HepG2 (cell line): ENCODE measurements at regions not wholly inside any gene's neighbourhood (a gene's known extent, or its start where the extent isn't known, plus 50 kb on each side); places are given as distances from the start of the nearest gene placed in this dataset.

Experiments
- CBX2 ChIP-seq, 2 experiments: fragments of 200-600 bp in 1 of 2; sonication (generic); formaldehyde crosslinking in 1 of 2; IDR thresholded peaks; 2 replicates each; pipeline versions ENCODE4 v1.7.0 to v1.8.1; 2018 to 2022; ENCODE audit warnings: low read depth in 2 of 2, low read length in 1 of 2, mild to moderate bottlenecking in 1 of 2, missing genetic modification reagents in 1 of 2
- GLMP ChIP-seq: sonication (generic); formaldehyde crosslinking; IDR thresholded peaks from 2 replicates; pipeline ENCODE4 v1.9.0; 2021; ENCODE audit warnings: missing genetic modification reagents, mild to moderate bottlenecking, borderline replicate concordance
- HOXA5 ChIP-seq: sonication (generic); formaldehyde crosslinking; IDR thresholded peaks from 2 replicates; pipeline ENCODE4 v1.4.0; 2020; ENCODE audit warnings: missing genetic modification reagents
- JUND ChIP-seq: sonication (generic); formaldehyde crosslinking; IDR thresholded peaks from 2 replicates; pipeline ENCODE4 v1.8.0; 2022; ENCODE audit warnings: mild to moderate bottlenecking, missing genetic modification reagents
- POLR2A ChIP-seq, 2 experiments: IDR thresholded peaks; 2 replicates each; pipeline ENCODE4 v1.6.1; 2011; ENCODE audit warnings: low read depth in 2 of 2, low read length in 2 of 2, mild to moderate bottlenecking in 1 of 2, moderate library complexity in 1 of 2; ENCODE audit not compliant: insufficient read depth in 1 of 2
- RNF219 ChIP-seq: sonication (generic); formaldehyde crosslinking; IDR thresholded peaks from 2 replicates; pipeline ENCODE4 v1.5.0; 2020; ENCODE audit warnings: mild to moderate bottlenecking, missing genetic modification reagents
- SUZ12 ChIP-seq: fragments of 150-350 bp; IDR thresholded peaks from 2 replicates; pipeline ENCODE4 v1.6.1; 2014; ENCODE audit warnings: low read depth, low read length
- ZBTB20 ChIP-seq: sonication (generic); formaldehyde crosslinking; IDR thresholded peaks from 2 replicates; pipeline ENCODE4 v1.8.1; 2023; ENCODE audit warnings: missing genetic modification reagents, low read depth, mild to moderate bottlenecking, borderline replicate concordance
- ZMYM3 ChIP-seq: sonication (generic); formaldehyde crosslinking; IDR thresholded peaks from 2 replicates; pipeline ENCODE4 v1.5.1; 2020; ENCODE audit warnings: mild to moderate bottlenecking, missing genetic modification reagents
- ZNF207 ChIP-seq: fragments of 450-650 bp; IDR thresholded peaks from 2 replicates; pipeline ENCODE4 v1.6.1; 2016; ENCODE audit warnings: antibody characterized with exemption, borderline replicate concordance
- ZNF274 ChIP-seq: sonication (generic); formaldehyde crosslinking; IDR thresholded peaks from 2 replicates; pipeline ENCODE4 v1.5.1; 2020; ENCODE audit warnings: mild to moderate bottlenecking, missing genetic modification reagents
- TF ChIP-seq, protein P1 (sequence below): sonication (generic); formaldehyde crosslinking; conservative IDR thresholded peaks from 2 replicates; pipeline ENCODE4 v1.4.0; 2020; ENCODE audit warnings: missing genetic modification reagents
- TF ChIP-seq, protein P2 (sequence below): sonication (generic); formaldehyde crosslinking; IDR thresholded peaks from 2 replicates; pipeline ENCODE4 v1.5.0; 2020; ENCODE audit warnings: mild to moderate bottlenecking, missing genetic modification reagents, moderate library complexity
- TF ChIP-seq, protein P3 (sequence below): sonication (generic); formaldehyde crosslinking; IDR thresholded peaks from 2 replicates; pipeline ENCODE4 v1.5.0; 2020; ENCODE audit warnings: missing genetic modification reagents, mild to moderate bottlenecking, borderline replicate concordance

GRCh38 chr3:20324664-20325478, 138.9 kb upstream of the SGO1 start:
- TF ChIP-seq CBX2 (IDR thresholded peaks at IDR 0.05; ENCODE audit: low read depth, low read length) = no peak
- no peak for TF ChIP-seq CBX2 (CRISPR knock-in tag; IDR thresholded peaks at IDR 0.05; ENCODE audit: low read depth)
- TF ChIP-seq, protein P1, sequence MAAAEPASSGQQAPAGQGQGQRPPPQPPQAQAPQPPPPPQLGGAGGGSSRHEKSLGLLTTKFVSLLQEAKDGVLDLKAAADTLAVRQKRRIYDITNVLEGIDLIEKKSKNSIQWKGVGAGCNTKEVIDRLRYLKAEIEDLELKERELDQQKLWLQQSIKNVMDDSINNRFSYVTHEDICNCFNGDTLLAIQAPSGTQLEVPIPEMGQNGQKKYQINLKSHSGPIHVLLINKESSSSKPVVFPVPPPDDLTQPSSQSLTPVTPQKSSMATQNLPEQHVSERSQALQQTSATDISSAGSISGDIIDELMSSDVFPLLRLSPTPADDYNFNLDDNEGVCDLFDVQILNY (CRISPR knock-in tag) = no peak
- TF ChIP-seq, protein P2, sequence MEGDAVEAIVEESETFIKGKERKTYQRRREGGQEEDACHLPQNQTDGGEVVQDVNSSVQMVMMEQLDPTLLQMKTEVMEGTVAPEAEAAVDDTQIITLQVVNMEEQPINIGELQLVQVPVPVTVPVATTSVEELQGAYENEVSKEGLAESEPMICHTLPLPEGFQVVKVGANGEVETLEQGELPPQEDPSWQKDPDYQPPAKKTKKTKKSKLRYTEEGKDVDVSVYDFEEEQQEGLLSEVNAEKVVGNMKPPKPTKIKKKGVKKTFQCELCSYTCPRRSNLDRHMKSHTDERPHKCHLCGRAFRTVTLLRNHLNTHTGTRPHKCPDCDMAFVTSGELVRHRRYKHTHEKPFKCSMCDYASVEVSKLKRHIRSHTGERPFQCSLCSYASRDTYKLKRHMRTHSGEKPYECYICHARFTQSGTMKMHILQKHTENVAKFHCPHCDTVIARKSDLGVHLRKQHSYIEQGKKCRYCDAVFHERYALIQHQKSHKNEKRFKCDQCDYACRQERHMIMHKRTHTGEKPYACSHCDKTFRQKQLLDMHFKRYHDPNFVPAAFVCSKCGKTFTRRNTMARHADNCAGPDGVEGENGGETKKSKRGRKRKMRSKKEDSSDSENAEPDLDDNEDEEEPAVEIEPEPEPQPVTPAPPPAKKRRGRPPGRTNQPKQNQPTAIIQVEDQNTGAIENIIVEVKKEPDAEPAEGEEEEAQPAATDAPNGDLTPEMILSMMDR (CRISPR knock-in tag) = no peak
- TF ChIP-seq JUND (CRISPR knock-in tag) = no peak
- TF ChIP-seq GLMP (CRISPR knock-in tag) = no peak
- no peak for TF ChIP-seq SUZ12
- TF ChIP-seq POLR2A (IDR thresholded peaks at IDR 0.05; ENCODE audit: insufficient read depth in 1 of 2, low read depth in 2 of 2, low read length in 2 of 2) = no peak
- TF ChIP-seq ZNF207 = no peak
- TF ChIP-seq ZNF274 (CRISPR knock-in tag) = no peak
- no peak for TF ChIP-seq ZBTB20 (CRISPR knock-in tag)
- no peak for TF ChIP-seq ZMYM3 (CRISPR knock-in tag)
- no peak for TF ChIP-seq HOXA5 (CRISPR knock-in tag)
- TF ChIP-seq, protein P3, sequence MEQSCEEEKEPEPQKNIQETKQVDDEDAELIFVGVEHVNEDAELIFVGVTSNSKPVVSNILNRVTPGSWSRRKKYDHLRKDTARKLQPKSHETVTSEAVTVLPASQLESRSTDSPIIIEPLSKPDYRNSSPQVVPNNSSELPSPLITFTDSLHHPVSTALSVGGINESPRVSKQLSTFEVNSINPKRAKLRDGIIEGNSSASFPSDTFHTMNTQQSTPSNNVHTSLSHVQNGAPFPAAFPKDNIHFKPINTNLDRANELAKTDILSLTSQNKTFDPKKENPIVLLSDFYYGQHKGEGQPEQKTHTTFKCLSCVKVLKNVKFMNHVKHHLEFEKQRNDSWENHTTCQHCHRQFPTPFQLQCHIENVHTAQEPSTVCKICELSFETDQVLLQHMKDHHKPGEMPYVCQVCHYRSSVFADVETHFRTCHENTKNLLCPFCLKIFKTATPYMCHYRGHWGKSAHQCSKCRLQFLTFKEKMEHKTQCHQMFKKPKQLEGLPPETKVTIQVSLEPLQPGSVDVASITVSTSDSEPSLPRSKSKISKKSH = no peak
- TF ChIP-seq RNF219 (CRISPR knock-in tag) = no peak
